ENCODE measurements at regions not wholly inside any gene's neighbourhood (a gene's known extent, or its start where the extent isn't known, plus 50 kb on each side); places are given as distances from the start of the nearest gene placed in this dataset.

DNA sequence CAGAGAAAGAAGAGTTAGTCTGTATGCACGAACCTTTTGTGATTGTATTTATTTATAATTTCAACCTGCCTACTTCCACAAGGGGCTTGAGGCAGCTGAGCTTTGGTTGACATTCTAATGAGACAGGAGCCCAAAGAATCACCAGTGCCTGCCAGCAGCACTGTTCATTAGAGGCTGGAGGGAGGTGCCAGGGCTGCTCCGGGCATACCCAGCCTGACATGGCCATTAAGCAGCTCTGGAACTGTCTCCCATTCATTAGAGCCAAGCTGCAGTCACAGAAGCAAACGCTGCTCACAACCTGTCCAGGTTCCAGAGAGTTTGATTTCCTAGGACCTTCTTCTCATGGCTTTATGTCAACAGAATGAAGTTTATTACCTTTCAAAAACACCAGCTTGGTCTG, 425.5 kb downstream of the RFC3 start:
- no peak for DNase-seq

DNA sequence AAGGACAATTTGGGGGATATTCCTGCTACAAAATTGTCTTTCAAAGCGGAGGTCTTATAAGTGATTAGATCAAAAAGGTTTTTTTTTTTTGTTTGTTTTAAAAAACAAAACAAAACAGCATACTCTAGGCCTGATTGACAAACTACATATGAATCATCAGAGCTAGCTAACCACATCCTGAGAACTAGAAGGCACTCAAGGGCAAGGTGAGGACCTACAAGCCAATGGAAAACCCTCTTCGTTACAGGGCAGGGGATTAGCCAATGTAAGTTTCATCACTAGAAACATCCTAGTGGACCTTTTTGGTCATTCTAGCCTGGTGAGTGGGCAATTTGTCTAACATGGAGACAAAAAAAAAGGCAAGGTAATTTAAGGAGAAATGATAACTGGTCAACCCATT, 428.6 kb downstream of the RFC3 start:
- no peak for DNase-seq

DNA sequence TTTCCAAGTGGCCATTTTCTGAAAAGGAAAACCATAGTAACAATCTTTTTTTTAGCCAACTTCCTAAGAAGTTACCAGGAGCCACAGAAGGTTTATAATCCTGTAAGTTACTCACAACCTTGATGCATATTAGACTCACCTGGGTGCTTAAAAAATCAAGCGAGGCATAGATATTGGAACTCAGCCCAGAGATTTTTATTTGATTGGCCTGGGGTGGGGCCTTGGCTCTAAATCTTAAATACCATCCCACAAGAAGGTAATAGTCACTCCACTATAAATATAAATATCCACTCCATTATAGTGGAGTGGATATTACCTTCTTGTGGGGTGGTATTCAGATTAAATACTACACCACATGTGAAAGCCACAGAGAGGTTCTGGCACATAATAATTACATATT, 429.6 kb downstream of the RFC3 start:
- DNase-seq = no peak

DNA sequence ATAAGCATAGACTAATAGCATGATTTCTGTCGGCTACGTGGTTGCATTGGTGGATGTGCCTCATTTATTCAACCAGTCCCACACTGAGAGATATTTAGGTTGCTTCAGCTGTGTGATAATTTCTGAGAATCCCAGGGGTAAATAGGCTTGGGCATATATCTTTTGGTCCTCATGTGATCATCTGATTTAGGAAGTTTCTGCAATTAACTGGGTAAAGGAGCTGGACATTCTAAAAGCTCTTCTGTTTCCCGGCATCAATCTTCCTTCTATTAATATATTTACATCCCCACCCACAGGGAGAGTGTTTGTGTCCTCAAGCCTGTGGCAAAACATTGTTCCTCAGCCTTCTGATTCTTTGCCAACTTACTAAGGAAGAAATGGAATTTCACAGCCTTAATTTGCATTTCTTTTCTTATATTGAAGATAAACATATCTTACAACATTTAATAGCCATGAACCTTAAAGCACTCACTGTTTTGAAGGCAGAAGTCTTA, 431.6 kb downstream of the RFC3 start:
- DNase-seq = no peak

DNA sequence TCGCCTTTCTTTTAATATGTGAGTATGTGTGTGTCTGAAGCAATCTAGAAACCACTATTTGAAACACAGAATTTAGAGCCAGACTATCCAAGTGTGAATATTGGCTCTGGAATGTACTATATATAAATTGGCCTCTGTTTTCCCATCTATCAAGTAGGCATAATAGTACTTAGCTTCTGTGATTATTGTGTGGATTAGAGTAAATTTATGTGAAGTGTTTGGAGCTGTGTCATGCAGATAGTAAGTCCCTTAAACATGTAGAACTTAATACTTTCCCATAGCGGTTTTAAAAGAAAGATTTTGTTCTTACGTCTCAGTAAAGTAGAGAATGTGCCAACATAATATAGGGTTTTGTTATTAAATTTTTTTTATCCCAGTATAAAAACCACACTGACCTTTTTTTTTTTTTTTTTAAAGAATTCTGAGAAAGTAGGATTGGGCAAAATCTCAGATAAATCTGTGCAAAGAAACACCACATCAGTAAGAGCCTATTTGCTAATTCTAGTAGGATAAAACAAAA, 432.3 kb downstream of the RFC3 start:
- peak in 1 of 3 donors; percentile 10 for DNase-seq

DNA sequence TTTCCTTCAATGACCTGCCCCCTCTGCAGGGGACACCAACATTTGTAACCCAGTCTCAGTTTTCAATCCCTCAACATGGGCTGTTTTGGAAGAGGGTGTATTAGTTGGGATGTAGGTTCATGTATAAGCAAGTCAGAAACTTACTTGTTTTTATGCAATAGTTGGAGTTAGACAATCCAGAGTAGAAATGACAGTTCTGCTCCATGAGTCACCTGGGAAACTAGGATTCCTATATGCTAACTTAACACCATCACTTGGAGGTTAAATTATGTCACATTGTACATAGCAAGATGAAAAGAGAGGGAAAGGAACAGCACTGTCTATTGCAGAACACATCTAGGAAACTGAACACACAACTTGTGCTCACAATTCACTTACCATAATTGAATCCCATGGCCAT, 436.4 kb downstream of the RFC3 start:
- no peak for DNase-seq

DNA sequence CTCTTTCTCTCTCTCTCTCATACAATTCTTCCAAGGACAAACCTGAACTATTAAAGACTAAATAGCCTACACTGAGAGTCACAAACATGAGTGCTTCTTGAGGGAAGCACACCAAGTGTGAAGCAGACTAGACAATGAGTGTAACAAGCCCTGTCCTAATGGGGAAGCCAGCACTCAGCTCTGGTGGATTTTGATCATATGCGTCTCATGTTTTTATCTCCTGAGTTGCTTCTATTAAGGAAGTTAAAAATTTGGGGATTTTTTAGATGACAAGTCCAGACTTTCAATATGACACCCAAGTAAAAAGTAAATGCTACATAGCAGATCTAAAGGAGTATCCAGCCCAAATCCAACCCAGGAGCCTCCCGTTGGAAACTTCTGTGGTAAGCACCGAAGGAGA, 437.8 kb downstream of the RFC3 start:
- no peak for DNase-seq

DNA sequence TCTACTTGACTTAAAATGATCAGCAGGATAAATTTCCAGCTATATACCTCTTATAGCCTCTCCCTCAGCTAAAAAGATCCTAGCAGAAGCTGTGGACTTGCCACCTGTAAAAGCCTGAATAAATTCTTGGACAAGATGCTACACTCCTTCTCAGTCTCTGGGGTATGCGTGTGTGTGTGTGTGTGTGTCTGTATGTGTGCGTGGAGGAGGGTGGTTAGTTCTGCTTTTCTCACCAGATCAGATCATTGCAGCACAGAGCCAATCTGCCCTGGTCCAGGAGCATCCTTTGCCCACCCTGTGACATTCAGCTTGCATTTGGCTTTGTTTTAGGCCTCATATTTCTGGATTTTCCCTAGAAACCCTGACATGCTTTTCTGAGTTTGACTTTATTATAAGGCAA, 438.3 kb downstream of the RFC3 start:
- DNase-seq = peak in 1 of 3 donors; percentile 17

DNA sequence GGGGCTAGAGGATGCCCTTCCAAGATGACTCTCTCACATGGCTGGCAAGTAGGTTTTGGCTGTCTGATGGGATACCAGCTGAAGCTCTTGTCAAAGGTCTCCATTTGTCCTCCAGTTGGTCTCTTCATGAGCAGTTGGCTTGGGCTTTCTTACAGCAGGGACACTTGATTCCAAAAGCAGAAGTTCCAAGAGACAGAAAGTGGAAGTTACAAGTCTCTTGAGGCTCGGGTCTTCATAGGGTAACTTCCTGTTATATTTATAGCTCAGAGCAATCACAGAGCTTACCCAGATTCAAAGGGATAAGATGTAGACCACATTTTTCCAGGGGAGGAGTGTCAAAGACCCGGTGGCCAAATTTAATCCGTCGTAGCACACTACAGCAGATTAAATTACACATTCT, 440.0 kb downstream of the RFC3 start:
- DNase-seq = peak; percentile 22 to 46 (median 25)

DNA sequence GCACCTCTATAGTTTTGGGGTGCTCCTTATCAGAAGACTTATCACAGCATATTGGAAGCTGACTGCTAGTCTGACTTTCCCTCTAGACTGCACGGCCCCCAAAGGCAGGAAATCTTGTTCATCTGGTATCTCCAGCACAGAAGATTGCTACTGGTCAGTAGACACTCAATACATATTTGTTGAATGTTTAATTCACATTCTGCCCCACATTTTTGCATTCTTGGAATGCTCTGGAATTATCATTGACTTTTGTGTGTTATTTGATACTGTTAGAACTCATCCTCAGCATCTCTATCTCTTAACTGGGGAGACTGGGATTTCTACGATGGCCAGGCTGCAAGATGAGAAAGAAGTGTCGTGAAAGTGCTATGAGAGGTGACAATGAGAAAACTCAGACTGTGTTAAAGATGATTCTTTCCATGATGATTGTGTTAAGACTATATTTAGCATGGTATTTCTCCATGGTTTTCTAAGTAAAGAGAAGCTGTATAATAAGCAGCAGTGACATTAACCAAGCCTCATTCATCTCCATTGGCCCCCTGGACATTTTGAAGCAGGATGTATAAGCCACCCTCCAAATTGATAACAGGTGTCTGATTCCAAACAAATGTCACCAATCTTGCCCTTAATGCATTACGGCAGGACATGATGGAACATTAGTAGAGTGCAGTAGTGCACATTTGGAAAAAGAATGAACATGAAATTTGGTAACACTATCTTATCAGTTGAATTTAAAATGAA, 440.9 kb downstream of the RFC3 start:
- peak in 1 of 3 donors; percentile 35 for DNase-seq

DNA sequence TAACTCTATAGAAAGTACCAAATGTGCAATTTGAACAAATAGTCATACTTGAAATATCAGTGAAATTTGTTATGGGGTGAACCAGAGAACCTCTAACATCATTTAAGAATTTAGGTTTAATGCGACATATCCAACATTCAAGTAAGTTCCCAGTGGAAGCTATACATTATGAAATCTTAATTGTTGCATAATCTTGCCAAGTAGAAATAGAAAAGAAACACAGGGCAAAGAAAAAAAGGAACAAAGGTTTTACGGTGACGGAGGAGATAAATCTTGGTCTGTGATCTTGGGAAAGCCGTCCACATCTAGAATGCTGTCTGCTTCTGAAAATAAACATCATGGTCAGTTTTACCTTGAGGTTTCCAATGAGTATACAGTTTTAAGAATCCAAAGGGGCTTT, 445.7 kb downstream of the RFC3 start:
- no peak for DNase-seq

DNA sequence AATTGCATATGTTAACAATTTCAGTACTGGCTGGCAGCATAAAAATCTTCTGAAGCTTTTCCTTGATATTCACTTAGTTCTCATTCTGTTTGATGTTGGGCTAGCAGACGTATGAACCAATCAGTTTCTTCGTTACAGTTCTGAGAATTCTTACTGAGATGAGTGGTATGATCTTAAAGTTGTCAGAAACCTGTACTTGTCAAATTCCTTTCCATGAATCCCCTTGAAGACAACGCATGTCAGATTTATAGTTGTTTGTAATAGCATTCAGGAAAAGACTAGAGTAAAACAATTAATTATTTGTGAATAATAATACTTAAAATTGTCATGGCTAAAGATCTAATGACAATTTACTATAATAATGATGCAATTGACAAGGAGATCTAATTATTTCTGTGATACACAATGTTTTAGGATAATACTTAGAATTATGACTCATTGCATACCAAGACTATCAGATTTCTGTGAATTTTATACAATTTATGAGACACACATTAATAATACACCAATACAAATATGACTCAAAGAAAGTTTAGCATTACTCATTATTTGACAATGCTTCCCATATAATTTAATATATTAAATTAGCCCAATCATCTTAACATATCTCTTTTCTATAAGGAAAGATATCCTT, 447.2 kb downstream of the RFC3 start:
- no peak for DNase-seq

DNA sequence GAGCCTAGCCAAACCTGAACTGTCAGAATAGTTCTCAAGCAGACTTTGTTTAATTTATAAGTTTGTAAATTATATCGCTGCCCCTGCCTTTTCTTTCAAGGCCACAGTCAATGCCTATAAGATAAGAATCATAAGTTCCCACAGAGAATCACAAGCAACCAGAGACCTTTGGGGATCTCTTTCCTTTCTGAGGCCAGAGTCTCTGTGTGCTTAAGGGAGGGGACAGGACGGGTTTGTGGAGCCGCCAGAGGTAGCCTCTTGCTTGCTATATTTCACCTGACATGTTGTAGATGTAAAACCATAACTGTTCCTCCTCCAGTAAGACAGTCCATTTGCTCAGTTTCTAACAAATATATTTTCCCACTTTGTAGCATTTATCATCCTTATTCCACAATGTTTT, 458.8 kb downstream of the RFC3 start:
- DNase-seq = no peak

DNA sequence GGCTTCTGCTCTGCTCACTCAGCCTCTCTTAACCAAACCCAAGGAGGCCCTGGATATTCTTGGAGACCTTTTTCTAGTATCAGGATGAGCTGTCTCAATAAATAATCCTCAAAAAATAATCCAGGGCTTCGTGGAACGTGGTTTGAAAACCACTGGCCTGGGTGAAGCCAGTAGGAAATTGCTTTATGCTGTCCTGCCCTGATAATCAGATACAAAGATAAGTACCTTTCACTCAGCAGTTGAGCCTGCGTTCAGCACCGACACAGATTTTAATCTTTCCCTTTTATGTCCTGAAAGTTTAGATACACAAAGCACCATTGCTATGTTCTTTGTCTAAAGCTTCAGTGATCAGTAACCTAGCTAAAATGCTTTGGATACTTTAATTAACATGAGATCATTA, 460.0 kb downstream of the RFC3 start:
- DNase-seq = no peak

DNA sequence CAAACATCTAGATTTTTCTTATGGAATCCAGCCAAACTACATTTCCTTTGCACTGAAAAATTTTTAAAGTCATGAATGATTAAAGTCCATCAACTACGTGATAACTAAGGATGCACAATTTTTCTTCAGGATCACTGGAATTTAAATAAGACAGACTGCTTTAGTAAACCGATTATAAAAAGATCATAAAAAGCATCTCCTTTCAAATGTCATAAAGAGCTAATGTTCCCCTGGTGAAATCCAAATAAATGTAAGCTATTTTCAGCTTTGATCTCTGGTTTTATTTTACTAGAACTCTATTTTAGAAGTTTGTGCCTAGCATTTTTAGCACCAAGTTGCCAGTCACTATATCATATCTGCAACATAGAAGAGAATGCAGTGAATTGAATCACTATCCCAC, 460.8 kb downstream of the RFC3 start:
- DNase-seq = no peak

DNA sequence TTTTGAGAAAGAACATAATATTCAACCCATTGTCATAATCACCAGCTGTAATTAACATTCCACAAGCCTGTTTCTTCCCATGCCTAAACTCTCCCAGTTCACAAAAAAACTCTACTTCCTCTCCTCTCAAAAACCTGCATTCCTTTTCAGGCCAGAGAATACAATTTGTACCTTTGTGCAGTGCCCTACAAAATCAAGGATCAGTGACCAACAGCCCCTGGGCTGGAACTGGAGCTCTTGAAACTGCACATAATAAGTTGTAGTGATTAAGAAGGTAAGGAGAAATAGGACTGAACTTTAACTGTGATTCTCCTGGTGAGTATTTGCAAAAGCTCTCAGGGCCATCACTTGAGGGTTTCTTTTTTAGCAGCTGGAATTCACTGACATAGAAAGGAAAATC, 472.7 kb downstream of the RFC3 start:
- no peak for DNase-seq

DNA sequence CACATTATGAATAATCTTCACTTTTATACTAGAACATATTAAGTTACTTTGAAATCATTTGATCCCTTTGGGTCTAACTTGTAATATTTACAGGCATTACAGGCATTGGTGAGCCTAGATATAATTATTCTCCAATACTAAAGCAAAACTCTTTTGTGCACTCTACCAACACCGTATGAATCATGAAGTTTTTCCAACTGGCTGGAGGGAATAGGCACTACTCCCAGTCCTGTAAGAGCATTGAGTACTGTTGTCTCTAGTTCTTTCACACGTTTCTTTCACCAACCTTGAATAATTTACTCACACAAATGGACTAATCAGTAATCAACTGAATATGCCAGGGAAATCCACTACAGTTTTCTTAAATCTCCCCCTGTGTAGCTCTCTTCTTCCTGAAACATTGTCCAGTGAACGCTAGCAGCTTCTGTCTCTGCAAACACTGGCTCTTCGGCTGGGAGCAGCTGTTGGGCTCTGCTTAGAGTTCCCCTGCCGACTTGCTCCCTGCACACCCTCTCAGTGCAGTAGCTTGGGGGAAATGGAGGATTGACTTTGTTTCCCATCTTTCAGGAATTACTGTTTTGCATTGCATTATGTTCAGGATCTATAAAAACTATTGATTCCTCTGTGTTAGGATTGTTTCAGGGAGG, 476.7 kb downstream of the RFC3 start:
- peak; percentile 26 to 70 (median 29) for DNase-seq

DNA sequence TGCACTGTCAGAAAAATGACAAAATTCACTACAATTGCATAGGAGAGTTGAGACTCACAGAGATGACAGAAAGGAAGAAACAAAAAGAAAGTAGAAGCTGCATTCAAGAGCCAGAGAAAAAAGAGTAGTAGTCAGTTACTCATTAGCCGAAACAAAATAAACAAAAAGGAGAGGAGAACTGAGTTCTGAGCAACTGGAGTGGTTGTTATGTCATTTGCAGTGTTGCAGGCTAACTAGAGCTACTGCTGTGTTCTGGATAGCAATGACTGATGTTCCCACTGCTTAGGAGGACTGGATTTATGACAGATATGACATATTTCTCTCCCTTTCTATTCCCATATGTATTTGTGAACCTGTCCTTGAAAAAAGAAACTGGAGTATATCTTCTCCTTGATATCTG, 482.6 kb downstream of the RFC3 start:
- DNase-seq = no peak

DNA sequence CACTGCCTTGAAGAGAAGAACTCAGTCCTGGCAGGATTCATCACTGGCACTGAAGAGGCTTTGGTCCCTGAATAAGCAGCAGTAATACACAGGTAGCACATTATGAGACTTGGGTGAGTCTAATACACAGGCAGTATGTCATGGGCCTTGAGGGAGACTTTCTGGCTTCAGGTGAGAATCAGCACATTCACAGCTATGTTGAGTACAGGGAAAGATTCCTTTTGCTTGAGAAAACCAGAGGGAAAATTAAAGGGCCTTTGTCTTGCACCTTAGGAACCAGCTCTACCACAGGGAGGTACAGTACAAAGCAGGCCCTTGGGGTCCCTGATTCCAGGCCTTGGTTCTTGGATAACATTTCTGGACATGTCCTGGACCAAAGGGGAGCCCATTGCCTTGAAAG, 484.6 kb downstream of the RFC3 start:
- DNase-seq = no peak

DNA sequence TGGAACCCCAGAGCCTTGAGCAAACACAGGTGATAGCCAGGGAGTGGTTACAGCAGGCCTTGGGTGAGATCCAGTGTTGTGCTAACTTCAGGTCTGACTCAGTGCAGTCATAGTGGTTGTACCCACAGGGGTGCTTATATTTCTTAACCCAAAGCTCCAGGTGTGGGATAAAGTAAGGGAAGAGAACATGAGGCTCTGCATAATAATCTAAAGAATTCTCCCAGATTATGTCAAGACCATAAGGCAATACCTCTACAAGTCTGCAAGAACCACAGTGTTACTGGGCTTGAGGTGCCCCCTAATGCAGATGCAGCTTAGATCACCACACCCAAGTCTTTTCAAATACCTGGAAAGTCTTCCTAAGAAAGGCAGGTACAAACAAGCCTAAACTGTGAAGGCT, 485.4 kb downstream of the RFC3 start:
- DNase-seq = no peak

DNA sequence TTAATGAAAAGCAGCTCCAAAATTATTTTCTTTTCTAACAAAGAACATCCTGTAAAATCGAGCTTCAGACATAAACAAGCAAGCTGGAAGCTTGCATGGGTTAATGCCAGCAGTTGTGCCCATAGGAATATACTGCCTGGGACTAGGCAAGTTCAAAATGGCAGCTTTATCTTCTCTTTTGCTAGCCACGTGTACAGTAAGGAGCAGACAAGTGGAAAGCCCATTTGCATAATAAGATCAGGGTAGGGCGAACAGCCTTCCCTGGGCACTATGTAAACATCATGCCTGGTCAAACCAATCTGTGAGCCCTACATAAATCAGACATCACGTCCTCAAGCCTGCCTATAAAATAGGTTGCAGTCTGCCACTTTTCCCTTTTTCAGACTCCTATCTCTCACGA, 489.7 kb downstream of the RFC3 start:
- DNase-seq = no peak

DNA sequence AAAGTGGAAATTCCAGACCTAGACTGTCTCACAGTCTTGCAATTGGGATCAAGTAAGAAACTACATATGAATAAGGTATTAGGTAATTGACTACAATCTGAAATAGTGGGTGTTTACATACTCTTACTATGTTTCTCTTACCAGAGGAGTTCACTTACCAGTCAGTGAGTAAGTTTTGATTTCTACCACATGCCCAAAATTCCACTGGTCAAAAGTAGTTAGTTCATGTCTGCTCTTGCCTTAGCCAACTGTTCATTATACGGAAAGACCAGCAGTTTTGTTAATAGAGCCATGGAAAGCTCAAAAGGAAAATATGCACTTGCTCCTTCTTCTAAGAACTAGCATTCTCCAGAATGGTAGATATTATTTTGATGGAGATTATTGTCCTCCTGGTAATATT, 490.8 kb downstream of the RFC3 start:
- no peak for DNase-seq

DNA sequence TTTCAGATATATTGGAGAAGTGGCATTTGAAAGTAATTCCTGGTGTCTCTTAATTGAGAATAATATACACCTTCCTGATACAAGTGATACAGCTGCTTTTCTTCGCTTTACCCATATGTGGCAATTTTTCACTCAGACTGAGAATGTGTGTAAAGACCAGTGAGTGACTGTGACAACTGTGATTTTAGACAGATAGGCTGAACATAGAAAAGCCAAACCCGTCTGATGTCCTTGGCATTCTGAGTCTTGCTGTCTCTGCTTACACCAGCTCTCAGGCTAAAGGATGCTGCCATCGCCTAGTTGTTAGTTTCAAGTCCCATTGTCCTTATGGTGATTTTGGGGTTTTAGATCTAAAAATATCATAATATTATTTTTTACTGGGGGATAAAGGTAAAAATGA, 492.6 kb downstream of the RFC3 start:
- peak; percentile 12 to 35 (median 27) for DNase-seq
